ENCODE measurements at regions not wholly inside any gene's neighbourhood (a gene's known extent, or its start where the extent isn't known, plus 50 kb on each side); places are given as distances from the start of the nearest gene placed in this dataset.

DNA sequence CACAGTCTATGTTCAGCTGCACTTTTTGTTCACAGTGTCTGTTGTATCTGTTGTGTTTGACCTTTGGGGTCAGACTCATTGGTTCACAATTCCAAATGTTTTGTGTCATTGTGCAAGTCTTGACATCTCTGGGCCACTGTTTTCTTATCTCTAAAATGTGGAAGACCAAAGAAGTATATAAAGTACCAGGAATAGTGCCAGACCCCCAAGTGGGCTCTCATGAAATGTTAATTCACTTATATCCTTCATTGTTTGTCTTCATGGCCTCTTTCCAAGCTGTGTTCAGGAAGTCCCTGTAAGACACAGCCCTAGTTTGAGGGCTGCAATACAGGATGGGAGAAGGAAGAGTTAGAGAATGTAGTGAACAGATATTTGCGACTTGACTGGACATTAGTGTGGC is 468.3 kb upstream of the BOD1L1 start:
- FAIRE-seq (no peak), DNase-seq (ENCODE audit: low read depth, low spot score) (no peak)
- Histone ChIP-seq H3K4me1 (ENCODE audit: control insufficient read depth, extremely low read depth, insufficient read depth, low read length) (no peaks in the 10 kb centered on the region), H3K79me2 (ENCODE audit: control insufficient read depth, insufficient read depth, low read length) (no peaks in the 10 kb centered on the region), H2AFZ (ENCODE audit: control insufficient read depth, low read length) (no peak overlapping the region), H3K9me3 (ENCODE audit: control insufficient read depth, low read depth, low read length) (no peaks in the 10 kb centered on the region), H3K9ac (ENCODE audit: control insufficient read depth, extremely low read depth, insufficient read depth, low read length) (no peak overlapping the region), H3K27me3 (ENCODE audit: control insufficient read depth, extremely low read depth, insufficient read depth, low read length) (peaks cover under 1% of the 10 kb centered on the region), H3K36me3 (ENCODE audit: control insufficient read depth in 2 of 2, extremely low read depth in 1 of 2, insufficient read depth in 2 of 2, low read length in 2 of 2) (no peaks in the 10 kb centered on the region), H3K9me1 (ENCODE audit: control insufficient read depth, extremely low read depth, insufficient read depth, low read length) (no peaks in the 10 kb centered on the region), H4K20me1 (ENCODE audit: control insufficient read depth, extremely low read depth, insufficient read depth, low read length) (no peaks in the 10 kb centered on the region), H3K4me2 (ENCODE audit: control insufficient read depth, extremely low read depth, insufficient read depth, low read depth, low read length) (no peak overlapping the region), H3K4me3 (ENCODE audit: control insufficient read depth in 2 of 3, extremely low read depth in 1 of 3, insufficient read depth in 2 of 3, low read depth in 1 of 3, low read length in 3 of 3) (no peak overlapping the region), H3K27ac (ENCODE audit: control insufficient read depth, insufficient read depth, low read length) (no peak overlapping the region)
- TF ChIP-seq EZH2 (IDR thresholded peaks at IDR 0.05; ENCODE audit: low read length) = no peak
- TF ChIP-seq, protein P1, sequence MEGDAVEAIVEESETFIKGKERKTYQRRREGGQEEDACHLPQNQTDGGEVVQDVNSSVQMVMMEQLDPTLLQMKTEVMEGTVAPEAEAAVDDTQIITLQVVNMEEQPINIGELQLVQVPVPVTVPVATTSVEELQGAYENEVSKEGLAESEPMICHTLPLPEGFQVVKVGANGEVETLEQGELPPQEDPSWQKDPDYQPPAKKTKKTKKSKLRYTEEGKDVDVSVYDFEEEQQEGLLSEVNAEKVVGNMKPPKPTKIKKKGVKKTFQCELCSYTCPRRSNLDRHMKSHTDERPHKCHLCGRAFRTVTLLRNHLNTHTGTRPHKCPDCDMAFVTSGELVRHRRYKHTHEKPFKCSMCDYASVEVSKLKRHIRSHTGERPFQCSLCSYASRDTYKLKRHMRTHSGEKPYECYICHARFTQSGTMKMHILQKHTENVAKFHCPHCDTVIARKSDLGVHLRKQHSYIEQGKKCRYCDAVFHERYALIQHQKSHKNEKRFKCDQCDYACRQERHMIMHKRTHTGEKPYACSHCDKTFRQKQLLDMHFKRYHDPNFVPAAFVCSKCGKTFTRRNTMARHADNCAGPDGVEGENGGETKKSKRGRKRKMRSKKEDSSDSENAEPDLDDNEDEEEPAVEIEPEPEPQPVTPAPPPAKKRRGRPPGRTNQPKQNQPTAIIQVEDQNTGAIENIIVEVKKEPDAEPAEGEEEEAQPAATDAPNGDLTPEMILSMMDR (optimal IDR thresholded peaks at IDR 0.05 in 1 of 3, IDR thresholded peaks at IDR 0.05 in 1 of 3, conservative IDR thresholded peaks at IDR 0.05 in 1 of 3; ENCODE audit: extremely low read depth in 1 of 3, insufficient read depth in 2 of 3, low read length in 3 of 3) = no peak
- dilution Hi-C loops (cut with MboI; ENCODE audit: extremely low pct_ligation_motif_present, low sequenced_read_pairs) = no loop called here

DNA sequence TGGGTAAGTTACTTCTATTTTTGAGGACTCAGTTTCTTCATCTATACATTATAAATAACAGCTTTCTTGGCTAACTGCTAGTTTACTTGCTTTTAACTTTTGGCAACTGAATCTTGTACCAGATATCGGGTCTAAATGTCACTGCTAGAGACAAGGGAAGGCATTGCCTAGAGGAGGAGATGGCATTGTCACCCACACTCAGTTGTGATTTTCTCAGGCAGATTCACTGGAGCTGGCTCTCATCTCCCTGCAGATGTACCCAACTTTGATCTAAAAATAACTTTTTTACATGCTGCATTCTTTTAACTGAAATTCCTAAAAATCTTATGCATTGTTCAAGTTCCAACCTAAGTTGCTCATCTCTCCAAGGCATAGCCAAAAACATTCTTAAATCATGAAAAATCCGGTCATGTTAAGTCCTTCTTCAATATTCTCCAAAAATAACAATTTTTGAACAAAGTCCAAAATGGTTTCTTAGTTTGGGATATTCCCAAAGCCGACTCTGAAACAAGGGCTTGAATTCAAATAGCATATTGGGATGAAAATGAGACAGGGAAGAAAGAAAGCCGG is 469.0 kb upstream of the BOD1L1 start:
- no peaks in the 10 kb centered on the region for H3K9me3 ChIP-seq (ENCODE audit: control insufficient read depth, low read depth, low read length)

More for the DNA sequence above, 469.0 kb upstream of the BOD1L1 start:
- no peaks in the 10 kb centered on the region for H3K79me2 ChIP-seq (ENCODE audit: control insufficient read depth, insufficient read depth, low read length)
- no peak overlapping the region for H3K9ac ChIP-seq (ENCODE audit: control insufficient read depth, extremely low read depth, insufficient read depth, low read length)
- no peak overlapping the region for H3K4me2 ChIP-seq (ENCODE audit: control insufficient read depth, extremely low read depth, insufficient read depth, low read depth, low read length)
- FAIRE-seq (no peak), DNase-seq (ENCODE audit: low read depth, low spot score) (no peak)
- dilution Hi-C loops (cut with MboI; ENCODE audit: extremely low pct_ligation_motif_present, low sequenced_read_pairs) = no loop called here
- H3K9me1 ChIP-seq (ENCODE audit: control insufficient read depth, extremely low read depth, insufficient read depth, low read length) = no peaks in the 10 kb centered on the region
- H3K4me1 ChIP-seq (ENCODE audit: control insufficient read depth, extremely low read depth, insufficient read depth, low read length) = no peaks in the 10 kb centered on the region
- TF ChIP-seq, protein P1 (optimal IDR thresholded peaks at IDR 0.05 in 1 of 3, IDR thresholded peaks at IDR 0.05 in 1 of 3, conservative IDR thresholded peaks at IDR 0.05 in 1 of 3; ENCODE audit: extremely low read depth in 1 of 3, insufficient read depth in 2 of 3, low read length in 3 of 3) = no peak
- no peaks in the 10 kb centered on the region for H4K20me1 ChIP-seq (ENCODE audit: control insufficient read depth, extremely low read depth, insufficient read depth, low read length)
- H3K27ac ChIP-seq (ENCODE audit: control insufficient read depth, insufficient read depth, low read length) = no peak overlapping the region
- no peak overlapping the region for H3K4me3 ChIP-seq (ENCODE audit: control insufficient read depth in 2 of 3, extremely low read depth in 1 of 3, insufficient read depth in 2 of 3, low read depth in 1 of 3, low read length in 3 of 3)
- no peak overlapping the region for H2AFZ ChIP-seq (ENCODE audit: control insufficient read depth, low read length)
- no peaks in the 10 kb centered on the region for H3K36me3 ChIP-seq (ENCODE audit: control insufficient read depth in 2 of 2, extremely low read depth in 1 of 2, insufficient read depth in 2 of 2, low read length in 2 of 2)
- H3K27me3 ChIP-seq (ENCODE audit: control insufficient read depth, extremely low read depth, insufficient read depth, low read length) = no peaks in the 10 kb centered on the region
